Immature natural killer cell (primary cell): ENCODE measurements at regions not wholly inside any gene's neighbourhood (a gene's known extent, or its start where the extent isn't known, plus 50 kb on each side); places are given as distances from the start of the nearest gene placed in this dataset.
"Not testable (repeated sequence)": the region's sequence is repeated elsewhere in the genome, so short reads cannot be mapped to it uniquely, and the experiment has no call there.

ENCODE experiments used
- DNase-seq, 3 donors: peaks; one replicate each; pipeline ENCODE4 v3.0.0; 2022; ENCODE audit warnings: mixed read lengths in 1 of 3
- H3K27ac Mint-ChIP-seq, 6 donors: one replicate each; pipeline ENCODE4 v1.8.0; 2020; ENCODE audit warnings: mixed read lengths in 6 of 6, mild to moderate bottlenecking in 5 of 6, inconsistent platforms in 4 of 6, moderate library complexity in 3 of 6
- H3K27me3 Mint-ChIP-seq, 3 donors: one replicate each; pipeline ENCODE4 v1.8.0; 2020 to 2021; ENCODE audit warnings: low read depth in 3 of 3, mild to moderate bottlenecking in 3 of 3, mixed read lengths in 3 of 3, moderate library complexity in 3 of 3, inconsistent platforms in 1 of 3
- H3K36me3 Mint-ChIP-seq, 3 donors: one replicate each; pipeline ENCODE4 v1.8.0; 2020; ENCODE audit warnings: mixed read lengths in 3 of 3, inconsistent platforms in 2 of 3, mild to moderate bottlenecking in 2 of 3
- H3K4me1 Mint-ChIP-seq, 2 donors: one replicate each; pipeline ENCODE4 v1.8.0; 2020; ENCODE audit warnings: inconsistent platforms in 2 of 2, mild to moderate bottlenecking in 2 of 2, mixed read lengths in 2 of 2, moderate library complexity in 1 of 2
- H3K4me3 Mint-ChIP-seq, 5 donors: one replicate each; pipeline ENCODE4 v1.8.0; 2020; ENCODE audit warnings: mild to moderate bottlenecking in 5 of 5, mixed read lengths in 5 of 5, inconsistent platforms in 3 of 5, moderate library complexity in 3 of 5
- H3K9me3 Mint-ChIP-seq, 6 donors: one replicate each; pipeline ENCODE4 v1.8.0; 2020; ENCODE audit warnings: mild to moderate bottlenecking in 6 of 6, mixed read lengths in 6 of 6, inconsistent platforms in 4 of 6, moderate library complexity in 3 of 6

- H3K4me3 Mint-ChIP-seq = no peak overlapping the region
- no peak overlapping the region for H3K27ac Mint-ChIP-seq
- DNase-seq = no peak
- no peaks in the 10 kb centered on the region for H3K36me3 Mint-ChIP-seq
- no peaks in the 10 kb centered on the region for H3K4me1 Mint-ChIP-seq
- peaks cover 0 to 9% (median 3%) of the 10 kb centered on the region in 3 donors for H3K27me3 Mint-ChIP-seq
- peaks cover 0 to 3% (median 0%) of the 10 kb centered on the region in 6 donors for H3K9me3 Mint-ChIP-seq
These were observed 151.2 kb upstream of the AMOT start for GRCh38 chrX:112991801-112992200.

- no peak overlapping the region for H3K4me3 Mint-ChIP-seq
- no peaks in the 10 kb centered on the region for H3K36me3 Mint-ChIP-seq
- DNase-seq = no peak
- peaks cover 0 to 3% (median 0%) of the 10 kb centered on the region in 6 donors for H3K9me3 Mint-ChIP-seq
- peaks cover 0 to 7% (median 2%) of the 10 kb centered on the region in 3 donors for H3K27me3 Mint-ChIP-seq
- no peaks in the 10 kb centered on the region for H3K4me1 Mint-ChIP-seq
- H3K27ac Mint-ChIP-seq = no peak overlapping the region
These were observed 139.2 kb upstream of the AMOT start for GRCh38 chrX:112979879-112980278.

- Mint-ChIP-seq H3K9me3 (peaks cover 0 to 1% (median 0%) of the 10 kb centered on the region in 6 donors), H3K27me3 (peaks cover 0 to 4% (median 0%) of the 10 kb centered on the region in 3 donors), H3K36me3 (no peaks in the 10 kb centered on the region), H3K27ac (no peak overlapping the region), H3K4me1 (no peaks in the 10 kb centered on the region), H3K4me3 (no peak overlapping the region)
- DNase-seq = no peak
These were observed 127.9 kb upstream of the AMOT start for GRCh38 chrX:112968351-112969133.

- DNase-seq = no peak
- no peaks in the 10 kb centered on the region for H3K36me3 Mint-ChIP-seq
- H3K9me3 Mint-ChIP-seq = peaks cover 0 to 1% (median 0%) of the 10 kb centered on the region in 6 donors
- no peaks in the 10 kb centered on the region for H3K4me1 Mint-ChIP-seq
- H3K4me3 Mint-ChIP-seq = no peak overlapping the region
- peaks cover 0 to under 1% (median 0%) of the 10 kb centered on the region in 3 donors for H3K27me3 Mint-ChIP-seq
- no peak overlapping the region for H3K27ac Mint-ChIP-seq
These were observed 127.3 kb upstream of the AMOT start for GRCh38 chrX:112967903-112968302.

GRCh38 chrX:112967341-112967740 lies 126.7 kb upstream of the AMOT start:
- H3K4me1 Mint-ChIP-seq = no peaks in the 10 kb centered on the region
- peaks cover 0 to 1% (median 0%) of the 10 kb centered on the region in 6 donors for H3K9me3 Mint-ChIP-seq
- no peak overlapping the region for H3K27ac Mint-ChIP-seq
- no peaks in the 10 kb centered on the region for H3K27me3 Mint-ChIP-seq
- no peaks in the 10 kb centered on the region for H3K36me3 Mint-ChIP-seq
- H3K4me3 Mint-ChIP-seq = no peak overlapping the region
- DNase-seq = no peak

GRCh38 chrX:112961981-112962380 lies 121.3 kb upstream of the AMOT start:
- Mint-ChIP-seq H3K4me1 (no peaks in the 10 kb centered on the region), H3K27me3 (peaks cover 1 to 12% (median 2%) of the 10 kb centered on the region in 3 donors), H3K4me3 (no peak overlapping the region), H3K36me3 (no peaks in the 10 kb centered on the region), H3K9me3 (no peaks in the 10 kb centered on the region), H3K27ac (no peak overlapping the region)
- DNase-seq = no peak

- peaks cover 0 to 4% (median 0%) of the 10 kb centered on the region in 3 donors for H3K27me3 Mint-ChIP-seq
- no peaks in the 10 kb centered on the region for H3K4me1 Mint-ChIP-seq
- no peaks in the 10 kb centered on the region for H3K36me3 Mint-ChIP-seq
- no peak overlapping the region for H3K4me3 Mint-ChIP-seq
- no peak overlapping the region for H3K27ac Mint-ChIP-seq
- H3K9me3 Mint-ChIP-seq = peaks cover 0 to 2% (median 0%) of the 10 kb centered on the region in 6 donors
- DNase-seq = no peak
These were observed 107.5 kb upstream of the AMOT start for GRCh38 chrX:112947981-112948615.

- Mint-ChIP-seq H3K4me3 (no peak overlapping the region), H3K36me3 (no peaks in the 10 kb centered on the region), H3K9me3 (peaks cover 0 to 2% (median 0%) of the 10 kb centered on the region in 6 donors), H3K27me3 (peaks cover 0 to 4% (median 0%) of the 10 kb centered on the region in 3 donors), H3K4me1 (no peaks in the 10 kb centered on the region), H3K27ac (no peak overlapping the region)
- DNase-seq = no peak
These were observed 105.6 kb upstream of the AMOT start for GRCh38 chrX:112946227-112946626.

- no peaks in the 10 kb centered on the region for H3K36me3 Mint-ChIP-seq
- H3K27ac Mint-ChIP-seq = no peak overlapping the region
- no peak for DNase-seq
- no peaks in the 10 kb centered on the region for H3K4me1 Mint-ChIP-seq
- H3K4me3 Mint-ChIP-seq = no peak overlapping the region
- peaks cover 0 to 4% (median 0%) of the 10 kb centered on the region in 3 donors for H3K27me3 Mint-ChIP-seq
- H3K9me3 Mint-ChIP-seq = peaks cover 0 to 2% (median 0%) of the 10 kb centered on the region in 6 donors
These were observed 105.2 kb upstream of the AMOT start for GRCh38 chrX:112945826-112946225.

- Mint-ChIP-seq H3K27me3 (peaks cover 0 to 9% (median 1%) of the 10 kb centered on the region in 3 donors), H3K9me3 (peaks cover 0 to 2% (median 0%) of the 10 kb centered on the region in 6 donors), H3K36me3 (no peaks in the 10 kb centered on the region), H3K4me1 (no peaks in the 10 kb centered on the region), H3K27ac (no peak overlapping the region), H3K4me3 (no peak overlapping the region)
- no peak for DNase-seq
These were observed 100.7 kb upstream of the AMOT start for GRCh38 chrX:112941209-112941837.

- DNase-seq = no peak
- Mint-ChIP-seq H3K36me3 (no peaks in the 10 kb centered on the region), H3K9me3 (no peaks in the 10 kb centered on the region), H3K27me3 (peaks cover 3 to 9% (median 5%) of the 10 kb centered on the region in 3 donors), H3K27ac (no peak overlapping the region), H3K4me3 (no peak overlapping the region), H3K4me1 (no peaks in the 10 kb centered on the region)
These were observed 94.4 kb upstream of the AMOT start for GRCh38 chrX:112935029-112935428.

GRCh38 chrX:112931900-112932299 lies 91.3 kb upstream of the AMOT start:
- H3K4me3 Mint-ChIP-seq = no peak overlapping the region
- peaks cover 2 to 15% (median 5%) of the 10 kb centered on the region in 3 donors for H3K27me3 Mint-ChIP-seq
- DNase-seq = no peak
- no peak overlapping the region for H3K27ac Mint-ChIP-seq
- H3K4me1 Mint-ChIP-seq = no peaks in the 10 kb centered on the region
- no peaks in the 10 kb centered on the region for H3K9me3 Mint-ChIP-seq
- no peaks in the 10 kb centered on the region for H3K36me3 Mint-ChIP-seq

GRCh38 chrX:112931478-112931877 lies 90.8 kb upstream of the AMOT start:
- Mint-ChIP-seq H3K27ac (no peak overlapping the region), H3K9me3 (no peaks in the 10 kb centered on the region), H3K4me3 (no peak overlapping the region), H3K4me1 (no peaks in the 10 kb centered on the region), H3K27me3 (peaks cover 2 to 15% (median 5%) of the 10 kb centered on the region in 3 donors), H3K36me3 (no peaks in the 10 kb centered on the region)
- no peak for DNase-seq

- DNase-seq, H3K9me3 Mint-ChIP-seq, H3K36me3 Mint-ChIP-seq, H3K4me1 Mint-ChIP-seq, H3K4me3 Mint-ChIP-seq, H3K27ac Mint-ChIP-seq: not testable (repeated sequence)
- H3K27me3 Mint-ChIP-seq = peaks cover 0 to 23% (median 2%) of the 10 kb centered on the region in 3 donors
These were observed 82.8 kb upstream of the AMOT start for GRCh38 chrX:112923381-112923780.
